NCI-H146 treated with DMSO at 0.1 percent for 48 hours (cell line): ENCODE measurements at regions not wholly inside any gene's neighbourhood (a gene's known extent, or its start where the extent isn't known, plus 50 kb on each side); places are given as distances from the start of the nearest gene placed in this dataset.

Source experiments
- DNase-seq: peaks from one replicate; lab custom pipeline; 2025; ENCODE audit not compliant: unreplicated experiment; lab: John Stamatoyannopoulos, UW

- DNase-seq = no peak
These were observed 336.9 kb upstream of the SLC24A2 start for GRCh38 chr9:20125727-20126126.

- DNase-seq = no peak
These were observed 330.7 kb upstream of the SLC24A2 start for GRCh38 chr9:20119566-20119965.

- DNase-seq = no peak
These were observed 329.1 kb upstream of the SLC24A2 start for GRCh38 chr9:20117986-20118385.

GRCh38 chr9:20117482-20117881 lies 328.6 kb upstream of the SLC24A2 start:
- DNase-seq = no peak

GRCh38 chr9:20114974-20115373 lies 326.1 kb upstream of the SLC24A2 start:
- DNase-seq = no peak

GRCh38 chr9:20112205-20112783 lies 323.5 kb upstream of the SLC24A2 start:
- no peak for DNase-seq

GRCh38 chr9:20111173-20111843 lies 322.5 kb upstream of the SLC24A2 start:
- no peak for DNase-seq

GRCh38 chr9:20095430-20096092 lies 306.7 kb upstream of the SLC24A2 start:
- DNase-seq = no peak

GRCh38 chr9:20092561-20092960 lies 303.7 kb upstream of the SLC24A2 start:
- no peak for DNase-seq

GRCh38 chr9:20087481-20087880 lies 298.6 kb upstream of the SLC24A2 start:
- DNase-seq = no peak

- DNase-seq = no peak
These were observed 297.0 kb upstream of the SLC24A2 start for GRCh38 chr9:20085842-20086241.

GRCh38 chr9:20084125-20084524 lies 295.3 kb upstream of the SLC24A2 start:
- DNase-seq = no peak

GRCh38 chr9:20083390-20083789 lies 294.6 kb upstream of the SLC24A2 start:
- no peak for DNase-seq

- DNase-seq = no peak
These were observed 294.0 kb upstream of the SLC24A2 start for GRCh38 chr9:20082831-20083230.

GRCh38 chr9:20082406-20082805 lies 293.6 kb upstream of the SLC24A2 start:
- DNase-seq = no peak

GRCh38 chr9:20078246-20078645 lies 289.4 kb upstream of the SLC24A2 start:
- DNase-seq = no peak

GRCh38 chr9:20074291-20074690 lies 285.5 kb upstream of the SLC24A2 start:
- DNase-seq = no peak

GRCh38 chr9:20070336-20070735 lies 281.5 kb upstream of the SLC24A2 start:
- DNase-seq = no peak

GRCh38 chr9:20065796-20066700 lies 277.2 kb upstream of the SLC24A2 start:
- DNase-seq = peak; percentile 25

GRCh38 chr9:20065046-20065445 lies 276.2 kb upstream of the SLC24A2 start:
- no peak for DNase-seq

GRCh38 chr9:20054734-20055133 lies 265.9 kb upstream of the SLC24A2 start:
- DNase-seq = no peak
